ENCODE measurements at regions not wholly inside any gene's neighbourhood (a gene's known extent, or its start where the extent isn't known, plus 50 kb on each side); places are given as distances from the start of the nearest gene placed in this dataset.

DNA sequence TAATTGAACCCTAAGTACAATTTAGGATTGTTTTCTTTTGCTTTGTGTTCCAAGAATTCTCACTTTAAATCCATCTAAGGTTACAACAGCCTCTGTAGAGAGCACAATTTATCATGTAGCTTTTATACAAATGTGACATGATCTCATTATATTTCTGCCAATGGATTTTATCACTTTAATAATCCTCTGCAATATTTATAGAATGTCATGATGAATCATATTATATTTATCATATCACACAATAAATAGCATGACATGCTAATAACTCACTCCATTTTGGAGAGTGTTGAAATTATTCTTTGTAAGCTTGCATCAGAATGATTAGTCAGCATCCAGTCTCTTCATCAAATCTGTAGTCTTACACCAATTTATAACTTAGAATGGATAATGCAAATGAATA lies 280.6 kb upstream of the ZNF717 start:
- DNase-seq: no peak
- H3K36me3 ChIP-seq: no peaks in the 10 kb centered on the region
- intact Hi-C loops (cut with DNase I; ENCODE audit: low total_unique reads): no loop called here
- H3K4me3 ChIP-seq: no peak overlapping the region
- no peak overlapping the region for H3K27ac ChIP-seq
- H3K27me3 ChIP-seq: no peaks in the 10 kb centered on the region
- TF ChIP-seq POLR2A (IDR thresholded peaks at IDR 0.05) (no peak), POLR2AphosphoS5 (IDR thresholded peaks at IDR 0.05) (no peak), EP300 (IDR thresholded peaks at IDR 0.05; ENCODE audit: low read depth) (no peak)
- TF ChIP-seq, protein P1, sequence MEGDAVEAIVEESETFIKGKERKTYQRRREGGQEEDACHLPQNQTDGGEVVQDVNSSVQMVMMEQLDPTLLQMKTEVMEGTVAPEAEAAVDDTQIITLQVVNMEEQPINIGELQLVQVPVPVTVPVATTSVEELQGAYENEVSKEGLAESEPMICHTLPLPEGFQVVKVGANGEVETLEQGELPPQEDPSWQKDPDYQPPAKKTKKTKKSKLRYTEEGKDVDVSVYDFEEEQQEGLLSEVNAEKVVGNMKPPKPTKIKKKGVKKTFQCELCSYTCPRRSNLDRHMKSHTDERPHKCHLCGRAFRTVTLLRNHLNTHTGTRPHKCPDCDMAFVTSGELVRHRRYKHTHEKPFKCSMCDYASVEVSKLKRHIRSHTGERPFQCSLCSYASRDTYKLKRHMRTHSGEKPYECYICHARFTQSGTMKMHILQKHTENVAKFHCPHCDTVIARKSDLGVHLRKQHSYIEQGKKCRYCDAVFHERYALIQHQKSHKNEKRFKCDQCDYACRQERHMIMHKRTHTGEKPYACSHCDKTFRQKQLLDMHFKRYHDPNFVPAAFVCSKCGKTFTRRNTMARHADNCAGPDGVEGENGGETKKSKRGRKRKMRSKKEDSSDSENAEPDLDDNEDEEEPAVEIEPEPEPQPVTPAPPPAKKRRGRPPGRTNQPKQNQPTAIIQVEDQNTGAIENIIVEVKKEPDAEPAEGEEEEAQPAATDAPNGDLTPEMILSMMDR (IDR thresholded peaks at IDR 0.05): no peak
- no peaks in the 10 kb centered on the region for H3K4me1 ChIP-seq
- in situ Hi-C loops (cut with MboI; ENCODE audit: low pct_ligation_motif_present in 1 of 4, low pct_unique_long_range_greater_than_20kb in 1 of 4, low sequenced_read_pairs in 3 of 4): no loop called here
- H3K9me3 ChIP-seq: peaks cover 0 to 6% of the 10 kb centered on the region in 2 donors

DNA sequence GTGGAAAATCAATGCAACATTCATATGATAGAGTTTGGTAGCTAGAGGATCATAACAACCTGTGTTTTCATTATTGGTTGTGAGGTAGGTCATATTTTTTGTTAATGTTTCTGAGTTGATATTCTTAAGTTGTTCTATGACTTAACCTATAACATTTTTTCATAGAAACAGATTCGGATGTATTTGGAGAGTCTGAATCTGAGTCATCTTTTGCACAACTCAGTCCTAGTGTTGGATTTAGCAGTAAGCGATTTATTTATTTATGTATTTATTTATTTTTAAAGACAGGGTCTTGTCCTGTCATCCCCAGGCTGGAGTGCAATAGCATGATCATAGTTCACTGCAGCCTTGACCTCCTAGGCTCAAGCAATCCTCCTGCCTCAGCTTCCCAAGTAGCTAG lies 292.8 kb upstream of the ZNF717 start:
- TF ChIP-seq, protein P1 (IDR thresholded peaks at IDR 0.05): no peak
- TF ChIP-seq EP300 (IDR thresholded peaks at IDR 0.05; ENCODE audit: low read depth) (no peak), POLR2A (IDR thresholded peaks at IDR 0.05) (no peak), POLR2AphosphoS5 (IDR thresholded peaks at IDR 0.05) (no peak)

DNA sequence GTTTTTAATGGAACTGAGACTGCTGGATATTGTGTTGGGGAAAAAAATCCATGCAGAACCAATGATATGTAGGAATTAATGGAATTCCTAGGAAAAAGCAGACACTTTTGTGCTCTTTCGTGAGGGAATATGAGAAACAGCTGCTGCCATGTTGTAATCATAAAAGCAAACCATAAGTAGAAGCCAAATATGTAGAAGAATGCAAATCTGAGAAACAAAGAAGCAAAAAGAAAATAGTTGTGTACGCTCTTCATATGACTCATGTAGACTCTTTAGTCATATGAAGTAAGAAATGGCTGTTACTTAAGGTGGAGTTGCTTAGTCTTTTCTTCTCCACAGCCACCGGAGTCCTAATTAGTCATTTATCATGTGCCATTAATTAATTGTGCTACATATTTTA lies 298.6 kb upstream of the ZNF717 start:
- Histone ChIP-seq H3K27ac (no peak overlapping the region), H3K4me1 (no peaks in the 10 kb centered on the region), H3K36me3 (no peaks in the 10 kb centered on the region), H3K9me3 (no peaks in the 10 kb centered on the region), H3K27me3 (no peaks in the 10 kb centered on the region), H3K4me3 (no peak overlapping the region)
- 55 to 79% methylated on average over 2 to 3 of the region's 3 CpGs for WGBS, 2 donors (ENCODE audit: low coverage in 1 of 2)
- DNase-seq: no peak
- TF ChIP-seq, protein P1 (IDR thresholded peaks at IDR 0.05): no peak
- TF ChIP-seq POLR2AphosphoS5 (IDR thresholded peaks at IDR 0.05): no peak
- TF ChIP-seq EP300 (IDR thresholded peaks at IDR 0.05; ENCODE audit: low read depth): no peak
- TF ChIP-seq POLR2A (IDR thresholded peaks at IDR 0.05): no peak
- intact Hi-C loops (cut with DNase I; ENCODE audit: low total_unique reads): no loop called here
- in situ Hi-C loops (cut with MboI; ENCODE audit: low pct_ligation_motif_present in 1 of 4, low pct_unique_long_range_greater_than_20kb in 1 of 4, low sequenced_read_pairs in 3 of 4): no loop called here

More for the DNA sequence above, 292.8 kb upstream of the ZNF717 start:
- 87 to 93% methylated on average over 2 of the region's 2 CpGs for WGBS, 2 donors (ENCODE audit: low coverage in 1 of 2)
- H3K27me3 ChIP-seq: no peaks in the 10 kb centered on the region
- no peaks in the 10 kb centered on the region for H3K4me1 ChIP-seq
- in situ Hi-C loops (cut with MboI; ENCODE audit: low pct_ligation_motif_present in 1 of 4, low pct_unique_long_range_greater_than_20kb in 1 of 4, low sequenced_read_pairs in 3 of 4): no loop called here
- no peak overlapping the region for H3K4me3 ChIP-seq
- H3K27ac ChIP-seq: no peak overlapping the region
- intact Hi-C loops (cut with DNase I; ENCODE audit: low total_unique reads): no loop called here
- no peaks in the 10 kb centered on the region for H3K9me3 ChIP-seq
- DNase-seq: no peak
- H3K36me3 ChIP-seq: no peaks in the 10 kb centered on the region

DNA sequence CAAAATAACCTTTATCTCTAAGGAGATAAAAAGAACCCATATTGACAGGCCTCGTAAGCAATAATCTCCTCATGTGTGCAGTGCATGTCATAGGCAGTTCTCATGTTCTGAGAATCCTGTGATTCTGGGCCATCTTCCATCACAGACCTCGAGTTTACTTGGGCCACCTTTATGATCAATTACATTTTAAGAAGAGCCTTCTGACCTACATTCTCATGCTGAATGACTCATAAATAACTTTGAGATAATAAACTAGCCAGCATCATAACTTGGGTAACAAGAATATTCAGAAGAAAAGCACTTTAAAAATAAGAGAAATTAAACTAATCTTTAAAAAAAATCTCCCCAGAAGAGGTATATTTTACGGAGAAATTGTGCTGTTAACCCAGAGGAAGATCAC lies 310.7 kb upstream of the ZNF717 start:
- no peak for DNase-seq
- no peak overlapping the region for H3K27ac ChIP-seq
- H3K4me3 ChIP-seq: no peak overlapping the region
- TF ChIP-seq EP300 (IDR thresholded peaks at IDR 0.05; ENCODE audit: low read depth): no peak
- H3K4me1 ChIP-seq: no peaks in the 10 kb centered on the region
- in situ Hi-C loops (cut with MboI; ENCODE audit: low pct_ligation_motif_present in 1 of 4, low pct_unique_long_range_greater_than_20kb in 1 of 4, low sequenced_read_pairs in 3 of 4): no loop called here
- no peaks in the 10 kb centered on the region for H3K36me3 ChIP-seq
- WGBS, 2 donors (ENCODE audit: low coverage in 1 of 2): 57 to 58% methylated on average over 2 to 3 of the region's 3 CpGs
- no peaks in the 10 kb centered on the region for H3K27me3 ChIP-seq
- H3K9me3 ChIP-seq: no peaks in the 10 kb centered on the region
- intact Hi-C loops (cut with DNase I; ENCODE audit: low total_unique reads): no loop called here

DNA sequence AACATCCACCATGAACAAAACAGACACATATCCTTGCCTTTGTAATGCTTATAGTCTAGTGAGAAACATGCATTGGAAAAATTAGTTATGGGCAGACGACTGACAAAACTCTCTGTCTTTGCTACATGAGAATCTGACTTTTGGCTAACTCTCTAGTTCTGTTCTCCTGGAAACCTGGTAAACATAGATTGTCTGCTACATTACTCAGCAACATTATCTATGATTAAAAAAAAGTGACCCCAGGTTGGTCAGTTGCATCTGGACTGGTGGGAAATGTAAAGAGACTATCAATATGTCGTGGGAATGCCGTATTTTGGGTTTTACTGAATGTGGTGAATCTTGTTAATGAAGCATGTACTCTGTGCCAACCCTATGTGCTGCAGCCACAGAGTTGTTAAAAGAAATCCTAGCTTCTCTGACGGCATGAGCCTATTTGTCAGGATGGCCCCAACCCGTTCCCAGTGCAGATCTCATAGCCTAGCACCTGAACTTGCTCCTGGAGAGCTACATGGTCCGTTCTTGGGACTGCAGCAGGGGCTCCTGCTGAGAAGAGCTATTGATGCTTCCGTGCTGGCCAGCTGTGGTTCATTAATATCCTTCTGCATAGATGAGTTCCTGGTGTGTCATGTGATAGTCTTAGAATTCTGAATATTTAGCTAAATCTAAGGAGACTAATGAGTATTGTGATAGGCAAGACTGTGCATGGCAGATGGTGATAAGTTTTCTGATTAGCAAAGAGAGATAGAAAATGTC lies 311.7 kb upstream of the ZNF717 start:
- intact Hi-C loops (cut with DNase I; ENCODE audit: low total_unique reads): no loop called here
- no peak for DNase-seq
- Histone ChIP-seq H3K4me3 (no peak overlapping the region), H3K36me3 (no peaks in the 10 kb centered on the region), H3K9me3 (no peaks in the 10 kb centered on the region), H3K4me1 (no peaks in the 10 kb centered on the region), H3K27me3 (no peaks in the 10 kb centered on the region), H3K27ac (no peak overlapping the region)
- TF ChIP-seq EP300 (IDR thresholded peaks at IDR 0.05; ENCODE audit: low read depth) (no peak), POLR2A (IDR thresholded peaks at IDR 0.05) (no peak), POLR2AphosphoS5 (IDR thresholded peaks at IDR 0.05) (no peak)
- TF ChIP-seq, protein P1 (IDR thresholded peaks at IDR 0.05): no peak
- in situ Hi-C loops (cut with MboI; ENCODE audit: low pct_ligation_motif_present in 1 of 4, low pct_unique_long_range_greater_than_20kb in 1 of 4, low sequenced_read_pairs in 3 of 4): no loop called here
- WGBS, 2 donors (ENCODE audit: low coverage in 1 of 2): 60 to 72% methylated on average over 1 to 7 of the region's 7 CpGs

Data from transverse colon (tissue), 4 donors.